ENCODE measurements at regions not wholly inside any gene's neighbourhood (a gene's known extent, or its start where the extent isn't known, plus 50 kb on each side); places are given as distances from the start of the nearest gene placed in this dataset.

DNA sequence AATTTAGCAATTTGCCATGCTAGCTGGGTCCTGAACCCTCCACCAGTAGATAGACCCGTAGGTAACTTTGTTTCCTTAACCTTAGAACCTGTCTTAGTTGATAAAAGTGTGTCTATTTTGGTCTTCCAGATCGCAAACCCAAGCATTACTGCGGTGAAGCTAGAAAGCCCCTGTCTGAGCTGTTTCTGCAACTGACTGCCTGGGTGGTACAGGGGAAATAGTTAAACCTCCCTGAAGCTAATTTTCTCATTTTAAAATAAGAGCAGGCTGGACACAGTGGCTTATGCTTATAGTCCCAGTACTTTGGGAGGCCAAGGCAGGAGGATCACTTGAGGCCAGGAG, 67.9 kb upstream of the EPCAM start (continued):
- TF ChIP-seq, protein P1, sequence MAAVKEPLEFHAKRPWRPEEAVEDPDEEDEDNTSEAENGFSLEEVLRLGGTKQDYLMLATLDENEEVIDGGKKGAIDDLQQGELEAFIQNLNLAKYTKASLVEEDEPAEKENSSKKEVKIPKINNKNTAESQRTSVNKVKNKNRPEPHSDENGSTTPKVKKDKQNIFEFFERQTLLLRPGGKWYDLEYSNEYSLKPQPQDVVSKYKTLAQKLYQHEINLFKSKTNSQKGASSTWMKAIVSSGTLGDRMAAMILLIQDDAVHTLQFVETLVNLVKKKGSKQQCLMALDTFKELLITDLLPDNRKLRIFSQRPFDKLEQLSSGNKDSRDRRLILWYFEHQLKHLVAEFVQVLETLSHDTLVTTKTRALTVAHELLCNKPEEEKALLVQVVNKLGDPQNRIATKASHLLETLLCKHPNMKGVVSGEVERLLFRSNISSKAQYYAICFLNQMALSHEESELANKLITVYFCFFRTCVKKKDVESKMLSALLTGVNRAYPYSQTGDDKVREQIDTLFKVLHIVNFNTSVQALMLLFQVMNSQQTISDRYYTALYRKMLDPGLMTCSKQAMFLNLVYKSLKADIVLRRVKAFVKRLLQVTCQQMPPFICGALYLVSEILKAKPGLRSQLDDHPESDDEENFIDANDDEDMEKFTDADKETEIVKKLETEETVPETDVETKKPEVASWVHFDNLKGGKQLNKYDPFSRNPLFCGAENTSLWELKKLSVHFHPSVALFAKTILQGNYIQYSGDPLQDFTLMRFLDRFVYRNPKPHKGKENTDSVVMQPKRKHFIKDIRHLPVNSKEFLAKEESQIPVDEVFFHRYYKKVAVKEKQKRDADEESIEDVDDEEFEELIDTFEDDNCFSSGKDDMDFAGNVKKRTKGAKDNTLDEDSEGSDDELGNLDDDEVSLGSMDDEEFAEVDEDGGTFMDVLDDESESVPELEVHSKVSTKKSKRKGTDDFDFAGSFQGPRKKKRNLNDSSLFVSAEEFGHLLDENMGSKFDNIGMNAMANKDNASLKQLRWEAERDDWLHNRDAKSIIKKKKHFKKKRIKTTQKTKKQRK (IDR thresholded peaks at IDR 0.05; ENCODE audit: low read depth, low read length): no peak
- TF ChIP-seq POLR2AphosphoS2 (IDR thresholded peaks at IDR 0.05; ENCODE audit: low read depth, low read length): no peak
- TF ChIP-seq, protein P2, sequence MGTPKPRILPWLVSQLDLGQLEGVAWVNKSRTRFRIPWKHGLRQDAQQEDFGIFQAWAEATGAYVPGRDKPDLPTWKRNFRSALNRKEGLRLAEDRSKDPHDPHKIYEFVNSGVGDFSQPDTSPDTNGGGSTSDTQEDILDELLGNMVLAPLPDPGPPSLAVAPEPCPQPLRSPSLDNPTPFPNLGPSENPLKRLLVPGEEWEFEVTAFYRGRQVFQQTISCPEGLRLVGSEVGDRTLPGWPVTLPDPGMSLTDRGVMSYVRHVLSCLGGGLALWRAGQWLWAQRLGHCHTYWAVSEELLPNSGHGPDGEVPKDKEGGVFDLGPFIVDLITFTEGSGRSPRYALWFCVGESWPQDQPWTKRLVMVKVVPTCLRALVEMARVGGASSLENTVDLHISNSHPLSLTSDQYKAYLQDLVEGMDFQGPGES (IDR thresholded peaks at IDR 0.05): no peak
- TF ChIP-seq MTA2 (IDR thresholded peaks at IDR 0.05; ENCODE audit: low read depth): peak; percentile 51
- no peak for TF ChIP-seq RFX5 (IDR thresholded peaks at IDR 0.05; ENCODE audit: low read depth, low read length)
- TF ChIP-seq SP1 (IDR thresholded peaks at IDR 0.05; ENCODE audit: low read depth, low read length): peak; percentile 51
- TF ChIP-seq, protein P3, sequence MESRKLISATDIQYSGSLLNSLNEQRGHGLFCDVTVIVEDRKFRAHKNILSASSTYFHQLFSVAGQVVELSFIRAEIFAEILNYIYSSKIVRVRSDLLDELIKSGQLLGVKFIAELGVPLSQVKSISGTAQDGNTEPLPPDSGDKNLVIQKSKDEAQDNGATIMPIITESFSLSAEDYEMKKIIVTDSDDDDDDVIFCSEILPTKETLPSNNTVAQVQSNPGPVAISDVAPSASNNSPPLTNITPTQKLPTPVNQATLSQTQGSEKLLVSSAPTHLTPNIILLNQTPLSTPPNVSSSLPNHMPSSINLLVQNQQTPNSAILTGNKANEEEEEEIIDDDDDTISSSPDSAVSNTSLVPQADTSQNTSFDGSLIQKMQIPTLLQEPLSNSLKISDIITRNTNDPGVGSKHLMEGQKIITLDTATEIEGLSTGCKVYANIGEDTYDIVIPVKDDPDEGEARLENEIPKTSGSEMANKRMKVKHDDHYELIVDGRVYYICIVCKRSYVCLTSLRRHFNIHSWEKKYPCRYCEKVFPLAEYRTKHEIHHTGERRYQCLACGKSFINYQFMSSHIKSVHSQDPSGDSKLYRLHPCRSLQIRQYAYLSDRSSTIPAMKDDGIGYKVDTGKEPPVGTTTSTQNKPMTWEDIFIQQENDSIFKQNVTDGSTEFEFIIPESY (IDR thresholded peaks at IDR 0.05): no peak
- peak; percentile 36 for TF ChIP-seq NR2F1 (conservative IDR thresholded peaks at IDR 0.05)
- TF ChIP-seq, protein P4, sequence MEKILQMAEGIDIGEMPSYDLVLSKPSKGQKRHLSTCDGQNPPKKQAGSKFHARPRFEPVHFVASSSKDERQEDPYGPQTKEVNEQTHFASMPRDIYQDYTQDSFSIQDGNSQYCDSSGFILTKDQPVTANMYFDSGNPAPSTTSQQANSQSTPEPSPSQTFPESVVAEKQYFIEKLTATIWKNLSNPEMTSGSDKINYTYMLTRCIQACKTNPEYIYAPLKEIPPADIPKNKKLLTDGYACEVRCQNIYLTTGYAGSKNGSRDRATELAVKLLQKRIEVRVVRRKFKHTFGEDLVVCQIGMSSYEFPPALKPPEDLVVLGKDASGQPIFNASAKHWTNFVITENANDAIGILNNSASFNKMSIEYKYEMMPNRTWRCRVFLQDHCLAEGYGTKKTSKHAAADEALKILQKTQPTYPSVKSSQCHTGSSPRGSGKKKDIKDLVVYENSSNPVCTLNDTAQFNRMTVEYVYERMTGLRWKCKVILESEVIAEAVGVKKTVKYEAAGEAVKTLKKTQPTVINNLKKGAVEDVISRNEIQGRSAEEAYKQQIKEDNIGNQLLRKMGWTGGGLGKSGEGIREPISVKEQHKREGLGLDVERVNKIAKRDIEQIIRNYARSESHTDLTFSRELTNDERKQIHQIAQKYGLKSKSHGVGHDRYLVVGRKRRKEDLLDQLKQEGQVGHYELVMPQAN (conservative IDR thresholded peaks at IDR 0.05): no peak
- TF ChIP-seq, protein P5, sequence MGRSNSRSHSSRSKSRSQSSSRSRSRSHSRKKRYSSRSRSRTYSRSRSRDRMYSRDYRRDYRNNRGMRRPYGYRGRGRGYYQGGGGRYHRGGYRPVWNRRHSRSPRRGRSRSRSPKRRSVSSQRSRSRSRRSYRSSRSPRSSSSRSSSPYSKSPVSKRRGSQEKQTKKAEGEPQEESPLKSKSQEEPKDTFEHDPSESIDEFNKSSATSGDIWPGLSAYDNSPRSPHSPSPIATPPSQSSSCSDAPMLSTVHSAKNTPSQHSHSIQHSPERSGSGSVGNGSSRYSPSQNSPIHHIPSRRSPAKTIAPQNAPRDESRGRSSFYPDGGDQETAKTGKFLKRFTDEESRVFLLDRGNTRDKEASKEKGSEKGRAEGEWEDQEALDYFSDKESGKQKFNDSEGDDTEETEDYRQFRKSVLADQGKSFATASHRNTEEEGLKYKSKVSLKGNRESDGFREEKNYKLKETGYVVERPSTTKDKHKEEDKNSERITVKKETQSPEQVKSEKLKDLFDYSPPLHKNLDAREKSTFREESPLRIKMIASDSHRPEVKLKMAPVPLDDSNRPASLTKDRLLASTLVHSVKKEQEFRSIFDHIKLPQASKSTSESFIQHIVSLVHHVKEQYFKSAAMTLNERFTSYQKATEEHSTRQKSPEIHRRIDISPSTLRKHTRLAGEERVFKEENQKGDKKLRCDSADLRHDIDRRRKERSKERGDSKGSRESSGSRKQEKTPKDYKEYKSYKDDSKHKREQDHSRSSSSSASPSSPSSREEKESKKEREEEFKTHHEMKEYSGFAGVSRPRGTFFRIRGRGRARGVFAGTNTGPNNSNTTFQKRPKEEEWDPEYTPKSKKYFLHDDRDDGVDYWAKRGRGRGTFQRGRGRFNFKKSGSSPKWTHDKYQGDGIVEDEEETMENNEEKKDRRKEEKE (IDR thresholded peaks at IDR 0.05): no peak
- TF ChIP-seq, protein P6, sequence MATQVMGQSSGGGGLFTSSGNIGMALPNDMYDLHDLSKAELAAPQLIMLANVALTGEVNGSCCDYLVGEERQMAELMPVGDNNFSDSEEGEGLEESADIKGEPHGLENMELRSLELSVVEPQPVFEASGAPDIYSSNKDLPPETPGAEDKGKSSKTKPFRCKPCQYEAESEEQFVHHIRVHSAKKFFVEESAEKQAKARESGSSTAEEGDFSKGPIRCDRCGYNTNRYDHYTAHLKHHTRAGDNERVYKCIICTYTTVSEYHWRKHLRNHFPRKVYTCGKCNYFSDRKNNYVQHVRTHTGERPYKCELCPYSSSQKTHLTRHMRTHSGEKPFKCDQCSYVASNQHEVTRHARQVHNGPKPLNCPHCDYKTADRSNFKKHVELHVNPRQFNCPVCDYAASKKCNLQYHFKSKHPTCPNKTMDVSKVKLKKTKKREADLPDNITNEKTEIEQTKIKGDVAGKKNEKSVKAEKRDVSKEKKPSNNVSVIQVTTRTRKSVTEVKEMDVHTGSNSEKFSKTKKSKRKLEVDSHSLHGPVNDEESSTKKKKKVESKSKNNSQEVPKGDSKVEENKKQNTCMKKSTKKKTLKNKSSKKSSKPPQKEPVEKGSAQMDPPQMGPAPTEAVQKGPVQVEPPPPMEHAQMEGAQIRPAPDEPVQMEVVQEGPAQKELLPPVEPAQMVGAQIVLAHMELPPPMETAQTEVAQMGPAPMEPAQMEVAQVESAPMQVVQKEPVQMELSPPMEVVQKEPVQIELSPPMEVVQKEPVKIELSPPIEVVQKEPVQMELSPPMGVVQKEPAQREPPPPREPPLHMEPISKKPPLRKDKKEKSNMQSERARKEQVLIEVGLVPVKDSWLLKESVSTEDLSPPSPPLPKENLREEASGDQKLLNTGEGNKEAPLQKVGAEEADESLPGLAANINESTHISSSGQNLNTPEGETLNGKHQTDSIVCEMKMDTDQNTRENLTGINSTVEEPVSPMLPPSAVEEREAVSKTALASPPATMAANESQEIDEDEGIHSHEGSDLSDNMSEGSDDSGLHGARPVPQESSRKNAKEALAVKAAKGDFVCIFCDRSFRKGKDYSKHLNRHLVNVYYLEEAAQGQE (IDR thresholded peaks at IDR 0.05; ENCODE audit: low read depth, low read length): no peak
- peak; percentile 18; the same call in 1 of the 2 replicates for TF ChIP-seq MTA3 (IDR thresholded peaks at IDR 0.05; ENCODE audit: borderline replicate concordance, low read length)
- TF ChIP-seq HDGF (IDR thresholded peaks at IDR 0.05): no peak
- peak; percentile 27; the same call in 1 of the 2 replicates for TF ChIP-seq CREM (IDR thresholded peaks at IDR 0.05; ENCODE audit: low read depth)

All from GM12878 (cell line).